MM.1S (cell line): ENCODE measurements at regions not wholly inside any gene's neighbourhood (a gene's known extent, or its start where the extent isn't known, plus 50 kb on each side); places are given as distances from the start of the nearest gene placed in this dataset.
"Not testable (repeated sequence)": the region's sequence is repeated elsewhere in the genome, so short reads cannot be mapped to it uniquely, and the experiment has no call there.

Source experiments
- DNase-seq: peaks from one replicate; pipeline ENCODE4 v3.0.0-alpha.2; 2015
- H2AFZ ChIP-seq: fragments of 300-600 bp; sonication (generic); 2 replicates; pipeline ENCODE4 v1.6.0; 2016; ENCODE audit warnings: antibody characterized with exemption, low read length
- H3F3A ChIP-seq: fragments of 300-600 bp; sonication (generic); 2 replicates; pipeline ENCODE4 v1.6.1; 2016; ENCODE audit warnings: mild to moderate bottlenecking, antibody characterized with exemption, low read length, moderate library complexity, mixed read lengths; ENCODE audit not compliant: insufficient read depth
- H3K27ac ChIP-seq: fragments of 300-600 bp; sonication (generic); 2 replicates; pipeline ENCODE4 v1.5.1; 2016; ENCODE audit warnings: mild to moderate bottlenecking, low read length
- H3K27me3 ChIP-seq: fragments of 300-600 bp; sonication (generic); replicated peaks from 2 replicates; pipeline ENCODE4 v1.6.0; 2016; ENCODE audit warnings: low read length; ENCODE audit not compliant: insufficient read depth
- H3K36me3 ChIP-seq: fragments of 300-600 bp; sonication (generic); replicated peaks from 2 replicates; pipeline ENCODE4 v1.6.1; 2016; ENCODE audit warnings: mild to moderate bottlenecking, low read length, mixed read lengths; ENCODE audit not compliant: insufficient read depth
- H3K4me1 ChIP-seq: fragments of 300-600 bp; sonication (generic); 2 replicates; pipeline ENCODE4 v1.6.1; 2016; ENCODE audit warnings: low read length, mixed read lengths
- H3K4me2 ChIP-seq: fragments of 300-600 bp; sonication (generic); 2 replicates; pipeline ENCODE4 v1.6.0; 2016; ENCODE audit warnings: low read depth, low read length
- H3K4me3 ChIP-seq: fragments of 300-600 bp; sonication (generic); 2 replicates; pipeline ENCODE4 v1.5.1; 2016; ENCODE audit warnings: low read length, mixed read lengths
- H3K79me2 ChIP-seq: fragments of 300-600 bp; sonication (generic); 2 replicates; pipeline ENCODE4 v1.6.1; 2016; ENCODE audit warnings: mixed run types, low read length, mixed read lengths
- H3K9ac ChIP-seq: fragments of 300-600 bp; sonication (generic); 2 replicates; pipeline ENCODE4 v1.6.1; 2016; ENCODE audit warnings: low read length, mixed read lengths
- H3K9me2 ChIP-seq: fragments of 300-600 bp; sonication (generic); replicated peaks from 2 replicates; pipeline ENCODE4 v1.6.1; 2016; ENCODE audit warnings: mild to moderate bottlenecking, low read length, mixed read lengths; ENCODE audit not compliant: insufficient read depth
- H3K9me3 ChIP-seq: fragments of 300-600 bp; sonication (generic); replicated peaks from 2 replicates; pipeline ENCODE4 v1.6.1; 2016; ENCODE audit warnings: mild to moderate bottlenecking, low read length, mixed read lengths; ENCODE audit not compliant: insufficient read depth
- H4K20me1 ChIP-seq: fragments of 300-600 bp; sonication (generic); 2 replicates; pipeline ENCODE4 v1.6.1; 2016; ENCODE audit warnings: mild to moderate bottlenecking, low read length, moderate library complexity, mixed read lengths; ENCODE audit not compliant: insufficient read depth
- EZH2 ChIP-seq: fragments of 300-600 bp; sonication (generic); optimal IDR thresholded peaks from 2 replicates; pipeline ENCODE3; 2017; ENCODE audit warnings: low read depth, mild to moderate bottlenecking, antibody characterized with exemption, low read length, mixed read lengths
- EZH2phosphoT487 ChIP-seq: fragments of 300-600 bp; sonication (generic); IDR thresholded peaks from 2 replicates; pipeline ENCODE4 v1.6.1; 2018; ENCODE audit warnings: antibody characterized with exemption, low read length
- TF ChIP-seq, protein P1 (sequence below): fragments of 300-600 bp; sonication (generic); IDR thresholded peaks from 2 replicates; pipeline ENCODE4 v1.5.1; 2016; ENCODE audit warnings: antibody characterized with exemption, low read length, mixed read lengths

DNA sequence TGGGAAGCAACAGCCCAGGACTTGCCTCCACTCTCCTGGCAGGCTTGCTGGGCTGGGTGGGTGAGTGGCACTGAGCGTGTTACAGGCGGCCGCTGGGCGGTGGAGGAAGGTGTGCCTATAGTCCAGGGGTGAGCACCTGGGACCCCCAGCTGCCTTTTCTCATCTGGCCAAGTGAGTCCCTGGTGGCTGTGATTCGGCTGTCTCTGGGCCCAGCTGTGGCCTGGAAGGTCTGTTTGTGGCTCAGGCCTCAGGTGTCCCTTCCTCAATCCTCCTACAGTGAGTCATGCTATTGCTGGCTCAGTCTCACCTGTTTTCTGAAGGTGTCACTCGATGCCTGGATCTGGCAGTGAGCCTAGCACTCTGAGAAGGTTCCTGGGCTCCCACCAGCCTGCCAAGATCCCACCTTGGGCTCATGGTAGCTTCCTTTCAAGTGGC is 564.2 kb downstream of the PTPRU start:
- Histone ChIP-seq H3K27me3 (peaks cover 55% of the 10 kb centered on the region), H3K4me2 (no peak overlapping the region), H3K36me3 (no peaks in the 10 kb centered on the region), H3K4me1 (no peaks in the 10 kb centered on the region), H3K4me3 (no peak overlapping the region), H2AFZ (no peak overlapping the region), H3K79me2 (no peaks in the 10 kb centered on the region), H3K9me2 (no peaks in the 10 kb centered on the region), H3K9ac (no peak overlapping the region), H3K27ac (no peak overlapping the region), H3K9me3 (no peaks in the 10 kb centered on the region), H4K20me1 (no peaks in the 10 kb centered on the region), H3F3A (no peaks in the 10 kb centered on the region)
- TF ChIP-seq EZH2 (no peak), EZH2phosphoT487 (no peak)
- TF ChIP-seq, protein P1, sequence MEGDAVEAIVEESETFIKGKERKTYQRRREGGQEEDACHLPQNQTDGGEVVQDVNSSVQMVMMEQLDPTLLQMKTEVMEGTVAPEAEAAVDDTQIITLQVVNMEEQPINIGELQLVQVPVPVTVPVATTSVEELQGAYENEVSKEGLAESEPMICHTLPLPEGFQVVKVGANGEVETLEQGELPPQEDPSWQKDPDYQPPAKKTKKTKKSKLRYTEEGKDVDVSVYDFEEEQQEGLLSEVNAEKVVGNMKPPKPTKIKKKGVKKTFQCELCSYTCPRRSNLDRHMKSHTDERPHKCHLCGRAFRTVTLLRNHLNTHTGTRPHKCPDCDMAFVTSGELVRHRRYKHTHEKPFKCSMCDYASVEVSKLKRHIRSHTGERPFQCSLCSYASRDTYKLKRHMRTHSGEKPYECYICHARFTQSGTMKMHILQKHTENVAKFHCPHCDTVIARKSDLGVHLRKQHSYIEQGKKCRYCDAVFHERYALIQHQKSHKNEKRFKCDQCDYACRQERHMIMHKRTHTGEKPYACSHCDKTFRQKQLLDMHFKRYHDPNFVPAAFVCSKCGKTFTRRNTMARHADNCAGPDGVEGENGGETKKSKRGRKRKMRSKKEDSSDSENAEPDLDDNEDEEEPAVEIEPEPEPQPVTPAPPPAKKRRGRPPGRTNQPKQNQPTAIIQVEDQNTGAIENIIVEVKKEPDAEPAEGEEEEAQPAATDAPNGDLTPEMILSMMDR = no peak
- no peak for DNase-seq

DNA sequence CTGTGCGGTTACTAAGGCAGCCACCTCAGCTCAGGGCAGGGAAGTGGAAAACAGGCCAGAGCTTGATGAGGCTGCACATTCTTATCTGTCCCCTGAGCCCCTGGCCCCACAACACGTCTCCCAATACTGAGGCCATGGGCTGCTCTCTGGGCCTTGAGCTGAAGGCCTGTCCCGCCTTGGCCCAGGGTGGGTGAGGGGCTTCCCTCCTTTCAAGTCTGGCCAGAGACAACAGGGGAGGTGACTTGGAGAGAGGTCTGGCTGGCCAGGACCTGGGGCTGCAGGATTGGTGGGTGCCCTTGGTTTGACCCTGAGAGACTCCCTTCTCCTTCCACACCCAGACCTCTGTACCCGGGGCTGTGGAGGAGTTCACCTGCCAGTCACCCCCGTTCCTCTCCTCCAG is 563.8 kb downstream of the PTPRU start:
- no peaks in the 10 kb centered on the region for H3K4me1 ChIP-seq
- H3K79me2 ChIP-seq = no peaks in the 10 kb centered on the region
- peaks cover 51% of the 10 kb centered on the region for H3K27me3 ChIP-seq
- H3K36me3 ChIP-seq = no peaks in the 10 kb centered on the region
- no peaks in the 10 kb centered on the region for H3K9me3 ChIP-seq
- TF ChIP-seq EZH2 = no peak
- TF ChIP-seq, protein P1 = no peak
- no peak for TF ChIP-seq EZH2phosphoT487
- H4K20me1 ChIP-seq = no peaks in the 10 kb centered on the region
- no peaks in the 10 kb centered on the region for H3F3A ChIP-seq
- H3K27ac ChIP-seq = no peak overlapping the region
- no peak overlapping the region for H3K4me2 ChIP-seq
- H3K4me3 ChIP-seq = no peak overlapping the region
- H3K9me2 ChIP-seq = no peaks in the 10 kb centered on the region
- H3K9ac ChIP-seq = no peak overlapping the region
- no peak for DNase-seq
- H2AFZ ChIP-seq = no peak overlapping the region

DNA sequence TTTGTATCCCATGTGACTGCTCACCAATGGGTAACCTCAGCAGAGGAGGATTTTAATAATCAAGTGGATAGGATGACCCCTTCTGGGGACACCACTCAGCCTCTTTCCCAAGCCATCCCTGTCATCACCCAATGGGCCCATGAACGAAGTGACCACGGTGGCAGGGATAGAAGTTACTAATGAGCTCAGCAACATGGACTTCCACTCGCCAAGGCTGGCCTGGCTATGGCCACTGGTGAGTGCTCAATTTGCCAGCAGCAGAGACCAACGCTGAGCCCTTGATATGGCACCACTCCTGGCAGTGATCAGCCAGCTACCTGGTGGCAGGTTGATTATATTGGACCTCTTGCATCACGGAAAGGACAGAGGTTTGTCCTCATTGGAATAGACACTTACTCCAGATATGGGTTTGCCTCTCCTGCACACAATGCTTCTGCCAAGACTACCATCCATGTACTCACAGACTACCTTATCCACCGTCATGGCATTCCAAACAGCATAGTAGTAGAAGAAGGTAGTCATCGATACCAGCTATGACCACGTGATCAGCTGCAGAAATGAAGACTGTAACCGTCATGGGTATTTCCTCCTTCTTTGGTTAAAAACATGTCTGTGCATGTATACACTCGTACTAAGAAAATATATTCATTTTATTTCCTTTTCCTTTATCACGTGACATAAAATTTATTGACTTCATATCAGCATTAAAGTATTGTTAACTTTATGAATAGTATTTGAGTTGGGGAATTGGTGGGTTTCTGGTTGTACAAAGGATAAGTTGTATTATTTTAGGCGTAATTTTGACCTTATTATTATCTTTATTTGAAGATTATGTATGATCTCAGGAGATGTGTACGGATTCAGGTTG is 562.6 kb downstream of the PTPRU start:
- Histone ChIP-seq H3K4me3 (no peak overlapping the region), H3K27ac (no peak overlapping the region), H3K9ac (no peak overlapping the region), H3K79me2 (no peaks in the 10 kb centered on the region), H3F3A (no peaks in the 10 kb centered on the region), H3K9me2 (no peaks in the 10 kb centered on the region), H3K4me2 (no peak overlapping the region), H4K20me1 (no peaks in the 10 kb centered on the region), H3K4me1 (no peaks in the 10 kb centered on the region), H3K36me3 (no peaks in the 10 kb centered on the region), H3K27me3 (peaks cover 45% of the 10 kb centered on the region), H2AFZ (no peak overlapping the region), H3K9me3 (no peaks in the 10 kb centered on the region)
- no peak for DNase-seq
- TF ChIP-seq, protein P1 = no peak
- no peak for TF ChIP-seq EZH2phosphoT487
- no peak for TF ChIP-seq EZH2

DNA sequence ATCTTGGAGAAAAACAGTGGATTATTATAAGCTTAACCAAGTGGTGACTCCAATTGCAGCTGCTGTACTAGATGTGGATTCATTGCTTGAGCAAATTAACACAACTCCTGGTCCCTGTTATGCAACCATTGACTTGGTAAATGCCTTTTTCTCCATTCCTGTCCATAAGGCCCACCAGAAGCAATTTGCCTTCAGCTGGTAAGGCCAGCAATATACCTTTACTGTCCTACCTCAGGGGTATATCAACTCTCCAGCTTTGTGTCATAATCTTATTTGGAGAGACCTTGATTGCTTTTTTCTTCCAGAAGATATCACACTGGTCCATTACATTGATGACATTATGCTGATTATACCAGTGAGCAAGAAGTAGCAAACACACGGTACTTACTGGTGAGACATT is 560.8 kb downstream of the PTPRU start:
- H3K4me2 ChIP-seq, H3K9me2 ChIP-seq, H3K9ac ChIP-seq, H3K27ac ChIP-seq, H3K36me3 ChIP-seq, H3K9me3 ChIP-seq, H3F3A ChIP-seq, DNase-seq, H3K79me2 ChIP-seq, H3K4me3 ChIP-seq, H4K20me1 ChIP-seq, H3K4me1 ChIP-seq, H2AFZ ChIP-seq: not testable (repeated sequence)
- peaks cover 36% of the 10 kb centered on the region for H3K27me3 ChIP-seq

DNA sequence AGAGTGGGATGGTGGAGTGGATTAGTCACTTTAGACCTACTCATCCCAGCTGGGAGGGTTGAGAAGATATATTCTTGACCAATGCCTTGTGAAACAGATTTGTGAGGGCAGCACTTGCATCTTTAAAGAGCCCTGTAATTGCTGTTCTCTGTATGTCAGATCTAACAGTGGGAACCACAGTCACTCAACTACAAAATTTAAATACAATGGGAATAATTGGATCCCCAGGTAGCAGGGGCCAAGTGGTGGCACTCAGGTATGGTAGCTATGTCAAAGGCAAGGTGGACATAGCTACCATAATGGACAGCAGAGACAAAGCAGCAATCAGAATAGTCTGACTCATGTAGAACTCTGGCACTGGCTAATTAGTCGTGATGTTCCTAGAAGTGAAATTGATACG is 559.6 kb downstream of the PTPRU start:
- not testable (repeated sequence) for H3K9me2 ChIP-seq, H2AFZ ChIP-seq, H3K9ac ChIP-seq, H3K4me2 ChIP-seq, H3K36me3 ChIP-seq, H3F3A ChIP-seq, H3K4me1 ChIP-seq, H3K9me3 ChIP-seq, H4K20me1 ChIP-seq, H3K4me3 ChIP-seq, H3K27ac ChIP-seq, H3K79me2 ChIP-seq, DNase-seq
- H3K27me3 ChIP-seq = peaks cover 34% of the 10 kb centered on the region
